HG02623 (cell line): ENCODE measurements at regions not wholly inside any gene's neighbourhood (a gene's known extent, or its start where the extent isn't known, plus 50 kb on each side); places are given as distances from the start of the nearest gene placed in this dataset.

Experiments used
- ATAC-seq: cut with Tn5 transposase; IDR thresholded peaks from one replicate; pipeline ENCODE4 v1.9.1; 2021; ENCODE audit warnings: moderate library complexity; ENCODE audit not compliant: unreplicated experiment

GRCh38 chr13:72458701-72459100 lies 268.7 kb downstream of the MZT1 start:
- peak; percentile 68 for ATAC-seq

- ATAC-seq: no peak
Observed at GRCh38 chr13:72457151-72457550, 270.3 kb downstream of the MZT1 start.

- no peak for ATAC-seq
Observed at GRCh38 chr13:72456486-72456885, 270.9 kb downstream of the MZT1 start.

GRCh38 chr13:72453161-72453560 lies 274.3 kb downstream of the MZT1 start:
- no peak for ATAC-seq

- no peak for ATAC-seq
Observed at GRCh38 chr13:72448082-72448481, 279.3 kb downstream of the MZT1 start.

- ATAC-seq: no peak
Observed at GRCh38 chr13:72444999-72445398, 282.4 kb downstream of the MZT1 start.

- ATAC-seq: no peak
Observed at GRCh38 chr13:72437458-72437857, 290.0 kb downstream of the MZT1 start.

GRCh38 chr13:72435251-72435650 lies 292.2 kb downstream of the MZT1 start:
- ATAC-seq: no peak

- ATAC-seq: no peak
Observed at GRCh38 chr13:72431981-72432682, 295.3 kb downstream of the MZT1 start.

GRCh38 chr13:72430923-72431322 lies 296.5 kb downstream of the MZT1 start:
- no peak for ATAC-seq

- no peak for ATAC-seq
Observed at GRCh38 chr13:72427757-72428528, 299.5 kb downstream of the MZT1 start.

- no peak for ATAC-seq
Observed at GRCh38 chr13:72424059-72424458, 303.4 kb downstream of the MZT1 start.

- no peak for ATAC-seq
Observed at GRCh38 chr13:72415817-72416216, 311.6 kb downstream of the MZT1 start.

GRCh38 chr13:72412481-72412880 lies 314.9 kb downstream of the MZT1 start:
- ATAC-seq: no peak

- ATAC-seq: no peak
Observed at GRCh38 chr13:72405441-72405840, 322.0 kb downstream of the MZT1 start.

- no peak for ATAC-seq
Observed at GRCh38 chr13:72403396-72404010, 323.9 kb downstream of the MZT1 start.

- ATAC-seq: no peak
Observed at GRCh38 chr13:72400856-72401255, 326.6 kb downstream of the MZT1 start.

GRCh38 chr13:72399351-72399750 lies 328.1 kb downstream of the MZT1 start:
- no peak for ATAC-seq

- no peak for ATAC-seq
Observed at GRCh38 chr13:72397265-72397664, 330.2 kb downstream of the MZT1 start.

GRCh38 chr13:72390909-72391308 lies 336.5 kb downstream of the MZT1 start:
- no peak for ATAC-seq

- no peak for ATAC-seq
Observed at GRCh38 chr13:72386138-72386684, 341.2 kb downstream of the MZT1 start.

GRCh38 chr13:72384879-72385278 lies 342.6 kb downstream of the MZT1 start:
- ATAC-seq: no peak
